ENCODE measurements at regions not wholly inside any gene's neighbourhood (a gene's known extent, or its start where the extent isn't known, plus 50 kb on each side); places are given as distances from the start of the nearest gene placed in this dataset.

- 31 to 56% (median 48%) methylated on average over 2 of the region's 2 CpGs for WGBS, 3 donors
- no peak overlapping the region for H3K4me3 ChIP-seq
- no peak for ATAC-seq
- TF ChIP-seq CTCF (IDR thresholded peaks at IDR 0.05) = no peak
- H3K27me3 ChIP-seq (ENCODE audit: insufficient read depth in 3 of 3, low read length in 2 of 3) = no peaks in the 10 kb centered on the region
- no peaks in the 10 kb centered on the region for H3K36me3 ChIP-seq (ENCODE audit: insufficient read depth in 1 of 2, low read depth in 1 of 2)
- H3K9me3 ChIP-seq = no peaks in the 10 kb centered on the region
- H3K4me1 ChIP-seq = no peaks in the 10 kb centered on the region
- no peak overlapping the region for H3K27ac ChIP-seq
- intact Hi-C loops (cut with DNase I) = no loop called here
- DNase-seq = no peak
Observed at GRCh38 chr3:86547692-86548091, 443.3 kb downstream of the VGLL3 start.

GRCh38 chr3:86537171-86537570 lies 453.8 kb downstream of the VGLL3 start:
- intact Hi-C loops (cut with DNase I) = no loop called here
- no peak for ATAC-seq
- Histone ChIP-seq H3K4me3 (no peak overlapping the region), H3K4me1 (no peaks in the 10 kb centered on the region), H3K36me3 (ENCODE audit: insufficient read depth in 1 of 2, low read depth in 1 of 2) (no peaks in the 10 kb centered on the region), H3K9me3 (no peaks in the 10 kb centered on the region), H3K27ac (no peak overlapping the region), H3K27me3 (ENCODE audit: insufficient read depth in 3 of 3, low read length in 2 of 3) (no peaks in the 10 kb centered on the region)
- 61 to 63% (median 62%) methylated on average over 5 of the region's 5 CpGs for WGBS, 3 donors
- no peak for DNase-seq
- TF ChIP-seq CTCF (IDR thresholded peaks at IDR 0.05) = no peak

- no peaks in the 10 kb centered on the region for H3K36me3 ChIP-seq (ENCODE audit: insufficient read depth in 1 of 2, low read depth in 1 of 2)
- H3K27me3 ChIP-seq (ENCODE audit: insufficient read depth in 3 of 3, low read length in 2 of 3) = no peaks in the 10 kb centered on the region
- H3K4me3 ChIP-seq = no peak overlapping the region
- WGBS, 3 donors = 73 to 83% (median 79%) methylated on average over 1 of the region's 1 CpG
- intact Hi-C loops (cut with DNase I) = no loop called here
- no peak for TF ChIP-seq CTCF (IDR thresholded peaks at IDR 0.05)
- DNase-seq (no peak), ATAC-seq (no peak)
- H3K9me3 ChIP-seq = no peaks in the 10 kb centered on the region
- H3K4me1 ChIP-seq = no peaks in the 10 kb centered on the region
- no peak overlapping the region for H3K27ac ChIP-seq
Observed at GRCh38 chr3:86519819-86520218, 471.1 kb downstream of the VGLL3 start.

GRCh38 chr3:86481636-86482035 lies 509.3 kb downstream of the VGLL3 start:
- WGBS, 3 donors = 44 to 87% (median 74%) methylated on average over 1 of the region's 1 CpG
- intact Hi-C loops (cut with DNase I) = no loop called here
- Histone ChIP-seq H3K4me1 (no peaks in the 10 kb centered on the region), H3K27me3 (ENCODE audit: insufficient read depth in 3 of 3, low read length in 2 of 3) (no peaks in the 10 kb centered on the region), H3K36me3 (ENCODE audit: insufficient read depth in 1 of 2, low read depth in 1 of 2) (no peaks in the 10 kb centered on the region), H3K9me3 (no peaks in the 10 kb centered on the region), H3K27ac (no peak overlapping the region), H3K4me3 (no peak overlapping the region)
- TF ChIP-seq CTCF (IDR thresholded peaks at IDR 0.05) = no peak
- ATAC-seq (no peak), DNase-seq (no peak)

- Histone ChIP-seq H3K36me3 (ENCODE audit: insufficient read depth in 1 of 2, low read depth in 1 of 2) (no peaks in the 10 kb centered on the region), H3K9me3 (no peaks in the 10 kb centered on the region), H3K4me1 (no peaks in the 10 kb centered on the region), H3K27me3 (ENCODE audit: insufficient read depth in 3 of 3, low read length in 2 of 3) (no peaks in the 10 kb centered on the region), H3K4me3 (no peak overlapping the region), H3K27ac (no peak overlapping the region)
- no peak for ATAC-seq
- DNase-seq = no peak
- no peak for TF ChIP-seq CTCF (IDR thresholded peaks at IDR 0.05)
- intact Hi-C loops (cut with DNase I) = no loop called here
Observed at GRCh38 chr3:86481031-86481430, 509.9 kb downstream of the VGLL3 start.

Data from psoas muscle (tissue), 7 donors.